Suprapubic skin (tissue), 4 donors: ENCODE measurements at regions not wholly inside any gene's neighbourhood (a gene's known extent, or its start where the extent isn't known, plus 50 kb on each side); places are given as distances from the start of the nearest gene placed in this dataset.
A peak's percentile ranks its signal among the peaks of the same experiment; 100 is the strongest.

Experiments
- DNase-seq, 2 donors: peaks; one replicate each; pipeline ENCODE4 v3.0.0-alpha.2; 2019; ENCODE audit warnings: low spot score in 2 of 2
- H3K27ac ChIP-seq: fragments of 200-600 bp; sonication (generic); one replicate; pipeline ENCODE4 v1.5.1; 2019
- H3K27me3 ChIP-seq: fragments of 200-600 bp; sonication (generic); one replicate; pipeline ENCODE4 v1.5.1; 2019
- H3K36me3 ChIP-seq: fragments of 200-600 bp; sonication (generic); one replicate; pipeline ENCODE4 v1.5.1; 2019
- H3K4me1 ChIP-seq: fragments of 200-600 bp; sonication (generic); one replicate; pipeline ENCODE4 v1.5.1; 2019
- H3K4me3 ChIP-seq: fragments of 200-600 bp; sonication (generic); one replicate; pipeline ENCODE4 v1.5.1; 2019; ENCODE audit warnings: mild to moderate bottlenecking
- H3K9me3 ChIP-seq: fragments of 200-600 bp; sonication (generic); one replicate; pipeline ENCODE4 v1.5.1; 2019
- CTCF ChIP-seq, 2 donors: fragments of 200-600 bp in 1 of 2; fragments of 450-650 bp in 1 of 2; sonication (generic) in 1 of 2; IDR thresholded peaks; one replicate each; pipeline ENCODE4 v1.5.1; 2016 to 2019; ENCODE audit warnings: antibody characterized with exemption in 2 of 2, mild to moderate bottlenecking in 1 of 2, moderate library complexity in 1 of 2
- EP300 ChIP-seq: sonication (generic); formaldehyde crosslinking; IDR thresholded peaks from one replicate; pipeline ENCODE4 v1.6.1; 2017; ENCODE audit warnings: antibody characterized with exemption
- POLR2A ChIP-seq, 2 donors: fragments of 450-650 bp; IDR thresholded peaks; one replicate each; pipeline ENCODE4 v1.6.1; 2017; ENCODE audit warnings: antibody characterized with exemption in 2 of 2, mild to moderate bottlenecking in 2 of 2, moderate library complexity in 2 of 2
- POLR2AphosphoS5 ChIP-seq, 3 donors: sonication (generic); formaldehyde crosslinking; IDR thresholded peaks; one replicate each; pipeline ENCODE4 v1.6.1; 2017; ENCODE audit warnings: antibody characterized with exemption in 3 of 3
- WGBS: methylation state at CpG from one replicate; pipeline ENCODE4 v1.1.5; 2018; 5-methylcytosine and 5-hydroxymethylcytosine counted together

DNA sequence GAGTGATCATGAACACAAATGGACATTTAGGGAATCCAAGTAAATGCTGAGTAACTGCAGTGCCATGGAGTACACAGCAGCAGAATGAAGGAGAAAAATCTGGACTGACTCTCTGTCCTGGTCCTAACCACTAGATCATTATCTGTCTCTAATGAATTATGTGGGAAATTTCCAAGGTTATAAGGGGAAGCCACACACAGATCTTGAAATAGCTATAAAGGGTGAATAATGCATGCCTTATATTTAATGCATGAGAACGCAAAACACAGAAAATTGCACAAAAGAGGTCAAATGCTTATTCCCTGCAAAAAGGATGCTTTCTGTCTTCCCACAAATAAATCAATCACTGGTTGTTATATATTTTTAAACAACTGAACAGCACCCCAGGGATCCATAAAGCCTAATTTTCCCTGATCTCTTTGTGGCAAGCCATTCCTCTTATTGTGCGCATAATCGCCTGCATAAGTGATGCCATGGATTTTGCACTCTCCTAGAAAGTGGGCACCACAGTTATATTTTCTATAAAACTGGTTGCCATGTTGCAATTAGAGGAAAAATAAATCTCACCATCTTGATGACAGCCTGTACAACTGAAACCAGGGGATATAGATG is 201.8 kb downstream of the XPNPEP1 start:
- Histone ChIP-seq H3K4me1 (no peaks in the 10 kb centered on the region), H3K9me3 (no peaks in the 10 kb centered on the region), H3K27me3 (no peaks in the 10 kb centered on the region), H3K27ac (no peak overlapping the region), H3K4me3 (no peak overlapping the region), H3K36me3 (no peaks in the 10 kb centered on the region)
- DNase-seq, result no peak
- WGBS, result 86% methylated on average over 3 of the region's 3 CpGs
- TF ChIP-seq EP300, result no peak
- TF ChIP-seq POLR2A (IDR thresholded peaks at IDR 0.05), result no peak

GRCh38 chr10:109706026-109706560 is 217.2 kb downstream of the XPNPEP1 start:
- no peak for DNase-seq
- WGBS, result 42% methylated on average over 1 of the region's 1 CpG
- Histone ChIP-seq H3K36me3 (no peaks in the 10 kb centered on the region), H3K9me3 (peaks cover 6% of the 10 kb centered on the region), H3K27me3 (no peaks in the 10 kb centered on the region), H3K27ac (no peak overlapping the region), H3K4me3 (no peak overlapping the region), H3K4me1 (no peaks in the 10 kb centered on the region)
- TF ChIP-seq EP300, result no peak
- TF ChIP-seq CTCF (IDR thresholded peaks at IDR 0.05), result no peak
- no peak for TF ChIP-seq POLR2AphosphoS5 (IDR thresholded peaks at IDR 0.05)
- TF ChIP-seq POLR2A (IDR thresholded peaks at IDR 0.05), result no peak

- no peaks in the 10 kb centered on the region for H3K27me3 ChIP-seq
- no peaks in the 10 kb centered on the region for H3K36me3 ChIP-seq
- H3K9me3 ChIP-seq, result no peaks in the 10 kb centered on the region
- no peak for DNase-seq
- no peak overlapping the region for H3K4me3 ChIP-seq
- TF ChIP-seq POLR2A (IDR thresholded peaks at IDR 0.05), result no peak
- WGBS, result 48% methylated on average over 5 of the region's 5 CpGs
- H3K27ac ChIP-seq, result no peak overlapping the region
- peaks cover 4% of the 10 kb centered on the region for H3K4me1 ChIP-seq
Observed at GRCh38 chr10:109701633-109702215, 221.6 kb downstream of the XPNPEP1 start.

DNA sequence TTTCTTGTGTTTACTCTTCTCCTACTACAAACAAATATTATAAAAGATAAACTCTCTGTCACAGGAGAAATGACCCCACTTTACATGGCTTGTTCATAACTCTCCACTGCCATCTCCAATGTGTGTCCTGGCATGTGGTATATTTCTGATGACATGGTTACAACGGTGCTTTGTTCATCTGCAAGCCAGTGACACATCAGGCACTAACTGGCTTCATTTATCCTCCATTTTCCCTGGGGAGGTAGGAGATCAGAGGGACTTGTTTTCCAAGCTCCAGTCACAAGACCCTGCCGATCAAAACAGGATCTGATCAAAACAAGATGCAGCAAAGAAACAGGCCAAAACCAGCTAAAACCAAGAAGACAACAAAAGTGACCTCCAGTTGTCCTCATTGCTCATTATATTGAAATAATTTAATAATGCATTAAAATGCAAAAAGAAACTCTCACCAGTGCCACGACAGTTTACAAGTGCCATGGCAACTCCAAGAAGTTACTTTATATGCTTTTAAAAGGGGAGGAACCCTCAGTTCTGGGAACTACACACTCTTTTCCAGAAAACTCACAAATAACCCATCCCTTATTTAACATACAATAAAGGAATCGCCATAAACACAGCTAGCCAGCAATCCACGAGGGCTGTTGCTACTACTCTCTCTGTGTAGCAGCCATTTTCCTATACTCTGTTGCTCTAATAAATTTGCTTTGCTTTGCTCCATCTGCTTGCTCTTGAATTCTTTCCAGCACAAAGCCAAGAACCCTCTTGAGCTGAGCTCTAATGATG is 224.2 kb downstream of the XPNPEP1 start:
- H3K4me1 ChIP-seq, result peaks cover 4% of the 10 kb centered on the region
- WGBS, result 68% methylated on average over 5 of the region's 5 CpGs
- H3K9me3 ChIP-seq, result no peaks in the 10 kb centered on the region
- no peaks in the 10 kb centered on the region for H3K27me3 ChIP-seq
- peak in 1 of 3 donors; percentile 32 for TF ChIP-seq POLR2AphosphoS5 (IDR thresholded peaks at IDR 0.05)
- TF ChIP-seq CTCF (IDR thresholded peaks at IDR 0.05), result no peak
- TF ChIP-seq POLR2A (IDR thresholded peaks at IDR 0.05), result no peak
- no peaks in the 10 kb centered on the region for H3K36me3 ChIP-seq
- DNase-seq, result no peak
- H3K27ac ChIP-seq, result peak overlapping the region; percentile 55
- H3K4me3 ChIP-seq, result no peak overlapping the region

DNA sequence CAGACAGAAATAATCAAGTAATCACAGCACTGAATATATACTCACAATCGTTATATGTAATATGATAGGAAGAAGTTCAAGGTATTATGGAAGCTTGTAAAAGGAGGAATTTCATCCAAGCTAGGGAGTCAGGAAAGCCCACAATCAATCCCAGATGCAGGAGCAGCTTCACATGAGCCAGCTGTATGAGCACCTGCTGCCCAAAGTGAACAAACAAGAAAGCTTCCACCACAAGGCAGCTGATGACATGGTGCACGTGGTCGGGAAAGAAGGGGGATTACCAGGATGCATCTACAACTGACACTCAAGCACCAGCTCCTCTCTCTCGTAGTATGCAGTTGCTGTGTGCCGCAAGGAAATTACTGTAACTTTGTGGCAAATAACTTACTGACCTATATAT is 225.2 kb downstream of the XPNPEP1 start:
- WGBS, result 61% methylated on average over 5 of the region's 5 CpGs
- H3K36me3 ChIP-seq, result no peaks in the 10 kb centered on the region
- no peak for DNase-seq

More for the DNA sequence above, 225.2 kb downstream of the XPNPEP1 start:
- H3K4me1 ChIP-seq, result peaks cover 4% of the 10 kb centered on the region
- H3K4me3 ChIP-seq, result no peak overlapping the region
- no peaks in the 10 kb centered on the region for H3K9me3 ChIP-seq
- H3K27me3 ChIP-seq, result no peaks in the 10 kb centered on the region
- peak overlapping the region; percentile 43 for H3K27ac ChIP-seq
- TF ChIP-seq CTCF (IDR thresholded peaks at IDR 0.05) (no peak), POLR2AphosphoS5 (IDR thresholded peaks at IDR 0.05) (no peak), EP300 (no peak), POLR2A (IDR thresholded peaks at IDR 0.05) (no peak)
